ENCODE measurements at regions not wholly inside any gene's neighbourhood (a gene's known extent, or its start where the extent isn't known, plus 50 kb on each side); places are given as distances from the start of the nearest gene placed in this dataset.

- H3K4me1 ChIP-seq (ENCODE audit: control insufficient read depth in 4 of 4, insufficient read depth in 4 of 4, low read length in 3 of 4) = peaks cover 0 to 10% (median 4%) of the 10 kb centered on the region in 4 donors
- WGBS = 65% methylated on average over 3 of the region's 3 CpGs
- H3K4me3 ChIP-seq (ENCODE audit: low read depth in 1 of 3, low read length in 3 of 3) = no peak overlapping the region
- DNase-seq (ENCODE audit: low spot score) = no peak
- no peaks in the 10 kb centered on the region for H3K36me3 ChIP-seq (ENCODE audit: control insufficient read depth in 4 of 4, insufficient read depth in 3 of 4, low read depth in 1 of 4, low read length in 3 of 4)
- TF ChIP-seq CTCF (IDR thresholded peaks at IDR 0.05; ENCODE audit: low read depth, low read length, missing input control) (no peak), TAF1 (conservative IDR thresholded peaks at IDR 0.05) (no peak), NR2F2 (IDR thresholded peaks at IDR 0.05) (no peak), GABPA (IDR thresholded peaks at IDR 0.05 in 1 of 2, conservative IDR thresholded peaks at IDR 0.05 in 1 of 2) (peak in 1 of 2 donors; percentile 2), FOXA2 (IDR thresholded peaks at IDR 0.05) (peak; percentile 83), RAD21 (IDR thresholded peaks at IDR 0.05) (peak; percentile 56 to 64), HNF4A (conservative IDR thresholded peaks at IDR 0.05) (peak; percentile 89 to 91), FOXA1 (IDR thresholded peaks at IDR 0.05) (peak; percentile 90), EGR1 (IDR thresholded peaks at IDR 0.05; ENCODE audit: low read depth in 2 of 2) (peak; percentile 80 to 90), YY1 (IDR thresholded peaks at IDR 0.05) (peak; percentile 76), MAX (IDR thresholded peaks at IDR 0.05) (peak; percentile 73), REST (IDR thresholded peaks at IDR 0.05) (peak; percentile 51), HNF4G (IDR thresholded peaks at IDR 0.05) (peak; percentile 78), ATF3 (IDR thresholded peaks at IDR 0.05) (peak; percentile 57), JUND (IDR thresholded peaks at IDR 0.05) (peak; percentile 63 to 77), ZBTB33 (IDR thresholded peaks at IDR 0.05) (peak; percentile 78), RXRA (IDR thresholded peaks at IDR 0.05) (peak; percentile 78 to 84), SP1 (IDR thresholded peaks at IDR 0.05) (peak; percentile 94)
- H3K9me3 ChIP-seq (ENCODE audit: control insufficient read depth in 4 of 4, low read length in 3 of 4) = no peaks in the 10 kb centered on the region
- H3K27ac ChIP-seq (ENCODE audit: low read depth in 1 of 2, low read length in 2 of 2) = peak overlapping the region; percentile 68 to 84
- H3K9ac ChIP-seq (ENCODE audit: low read depth in 1 of 2, low read length in 2 of 2) = no peak overlapping the region
- H3K27me3 ChIP-seq (ENCODE audit: control insufficient read depth in 4 of 4, insufficient read depth in 4 of 4, low read length in 3 of 4) = no peaks in the 10 kb centered on the region
Observed at GRCh38 chr2:150630587-150631235, 143.2 kb upstream of the RND3 start.

Measured in liver (tissue), 8 donors.